ENCODE measurements at regions not wholly inside any gene's neighbourhood (a gene's known extent, or its start where the extent isn't known, plus 50 kb on each side); places are given as distances from the start of the nearest gene placed in this dataset.
A peak's percentile ranks its signal among the peaks of the same experiment; 100 is the strongest.

- Histone ChIP-seq H3K4me3 (ENCODE audit: low read length) (no peak overlapping the region), H3K27ac (ENCODE audit: low read depth, low read length) (no peak overlapping the region), H3K9me3 (ENCODE audit: control insufficient read depth, low read length) (no peaks in the 10 kb centered on the region), H3K4me1 (ENCODE audit: control insufficient read depth, insufficient read depth, low read length) (no peaks in the 10 kb centered on the region), H3K27me3 (ENCODE audit: control insufficient read depth, insufficient read depth, low read length, poor library complexity, severe bottlenecking) (no peaks in the 10 kb centered on the region), H3K36me3 (ENCODE audit: control insufficient read depth, insufficient read depth, low read length) (no peaks in the 10 kb centered on the region), H3K9ac (ENCODE audit: extremely low read depth, low read length, poor library complexity, severe bottlenecking) (no peak overlapping the region)
- no peak overlapping the region for H3K4me3 Mint-ChIP-seq
- DNase-seq: peak; percentile 9
- H3K4me1 Mint-ChIP-seq: peaks cover 5% of the 10 kb centered on the region
- peaks cover 4% of the 10 kb centered on the region for H3K27me3 Mint-ChIP-seq (ENCODE audit: insufficient read depth)
- H3K9me3 Mint-ChIP-seq: no peaks in the 10 kb centered on the region
- no peak for TF ChIP-seq CTCF (conservative IDR thresholded peaks at IDR 0.05)
- no peaks in the 10 kb centered on the region for H3K36me3 Mint-ChIP-seq (ENCODE audit: low read depth)
- WGBS, 2 experiments (ENCODE audit: insufficient coverage in 1 of 2, insufficient read length in 1 of 2): 85 to 91% methylated on average over 5 to 7 of the region's 7 CpGs
- H3K27ac Mint-ChIP-seq: no peak overlapping the region
These were observed 145.2 kb downstream of the KLF13 start for GRCh38 chr15:31471731-31472430.

GRCh38 chr15:31472636-31473384 lies 146.2 kb downstream of the KLF13 start:
- Histone ChIP-seq H3K36me3 (ENCODE audit: control insufficient read depth, insufficient read depth, low read length) (no peaks in the 10 kb centered on the region), H3K27me3 (ENCODE audit: control insufficient read depth, insufficient read depth, low read length, poor library complexity, severe bottlenecking) (no peaks in the 10 kb centered on the region), H3K4me1 (ENCODE audit: control insufficient read depth, insufficient read depth, low read length) (no peaks in the 10 kb centered on the region), H3K9me3 (ENCODE audit: control insufficient read depth, low read length) (no peaks in the 10 kb centered on the region), H3K27ac (ENCODE audit: low read depth, low read length) (no peak overlapping the region), H3K9ac (ENCODE audit: extremely low read depth, low read length, poor library complexity, severe bottlenecking) (no peak overlapping the region), H3K4me3 (ENCODE audit: low read length) (no peak overlapping the region)
- WGBS, 2 experiments (ENCODE audit: insufficient coverage in 1 of 2, insufficient read length in 1 of 2): 46 to 47% methylated on average over 6 of the region's 8 CpGs
- Mint-ChIP-seq H3K9me3 (no peaks in the 10 kb centered on the region), H3K27ac (no peak overlapping the region), H3K27me3 (ENCODE audit: insufficient read depth) (peaks cover 4% of the 10 kb centered on the region), H3K4me1 (peaks cover 5% of the 10 kb centered on the region), H3K4me3 (no peak overlapping the region), H3K36me3 (ENCODE audit: low read depth) (no peaks in the 10 kb centered on the region)
- DNase-seq: peak; percentile 61
- TF ChIP-seq CTCF (conservative IDR thresholded peaks at IDR 0.05): no peak

GRCh38 chr15:31473385-31474058 lies 146.9 kb downstream of the KLF13 start:
- H3K27ac Mint-ChIP-seq: no peak overlapping the region
- peaks cover 5% of the 10 kb centered on the region for H3K4me1 Mint-ChIP-seq
- Histone ChIP-seq H3K27ac (ENCODE audit: low read depth, low read length) (no peak overlapping the region), H3K27me3 (ENCODE audit: control insufficient read depth, insufficient read depth, low read length, poor library complexity, severe bottlenecking) (no peaks in the 10 kb centered on the region), H3K36me3 (ENCODE audit: control insufficient read depth, insufficient read depth, low read length) (no peaks in the 10 kb centered on the region), H3K9me3 (ENCODE audit: control insufficient read depth, low read length) (no peaks in the 10 kb centered on the region), H3K4me3 (ENCODE audit: low read length) (no peak overlapping the region), H3K9ac (ENCODE audit: extremely low read depth, low read length, poor library complexity, severe bottlenecking) (no peak overlapping the region), H3K4me1 (ENCODE audit: control insufficient read depth, insufficient read depth, low read length) (no peaks in the 10 kb centered on the region)
- H3K36me3 Mint-ChIP-seq (ENCODE audit: low read depth): no peaks in the 10 kb centered on the region
- DNase-seq: peak; percentile 10
- no peak for TF ChIP-seq CTCF (conservative IDR thresholded peaks at IDR 0.05)
- no peak overlapping the region for H3K4me3 Mint-ChIP-seq
- no peaks in the 10 kb centered on the region for H3K9me3 Mint-ChIP-seq
- WGBS, 2 experiments (ENCODE audit: insufficient coverage in 1 of 2, insufficient read length in 1 of 2): 81 to 83% methylated on average over 4 to 6 of the region's 6 CpGs
- H3K27me3 Mint-ChIP-seq (ENCODE audit: insufficient read depth): peaks cover 4% of the 10 kb centered on the region

Data from endodermal cell (in vitro differentiated cells).